GM18507 (cell line): ENCODE measurements at regions not wholly inside any gene's neighbourhood (a gene's known extent, or its start where the extent isn't known, plus 50 kb on each side); places are given as distances from the start of the nearest gene placed in this dataset.

ENCODE experiments used
- DNase-seq: peaks from one replicate; pipeline ENCODE4 v3.0.0; 2011; ENCODE audit warnings: low read depth; ENCODE audit not compliant: insufficient read length; ENCODE audit errors: extremely low spot score
- FAIRE-seq: peaks from 2 replicates; lab custom pipeline; 2011; peaks lifted over from hg19 to GRCh38; lab: Jason Lieb, UNC

- DNase-seq (no peak), FAIRE-seq (no peak)
Measured at GRCh38 chr1:37125295-37125694, 91.0 kb upstream of the GRIK3 start.

GRCh38 chr1:37127254-37127748 is 93.0 kb upstream of the GRIK3 start:
- DNase-seq (no peak), FAIRE-seq (no peak)

GRCh38 chr1:37128091-37128490 is 93.8 kb upstream of the GRIK3 start:
- no peak for DNase-seq
- no peak for FAIRE-seq

GRCh38 chr1:37130221-37130948 is 96.1 kb upstream of the GRIK3 start:
- FAIRE-seq (no peak), DNase-seq (no peak)

GRCh38 chr1:37131281-37131680 is 97.0 kb upstream of the GRIK3 start:
- DNase-seq, result no peak
- FAIRE-seq, result no peak

GRCh38 chr1:37133276-37134145 is 99.2 kb upstream of the GRIK3 start:
- FAIRE-seq, result no peak
- no peak for DNase-seq

GRCh38 chr1:37134599-37134998 is 100.3 kb upstream of the GRIK3 start:
- DNase-seq, result no peak
- no peak for FAIRE-seq

GRCh38 chr1:37135032-37135431 is 100.7 kb upstream of the GRIK3 start:
- FAIRE-seq, result no peak
- no peak for DNase-seq

GRCh38 chr1:37137014-37137413 is 102.7 kb upstream of the GRIK3 start:
- no peak for FAIRE-seq

GRCh38 chr1:37137601-37138000 is 103.3 kb upstream of the GRIK3 start:
- DNase-seq, result no peak
- no peak for FAIRE-seq

More at GRCh38 chr1:37137014-37137413, 102.7 kb upstream of the GRIK3 start:
- no peak for DNase-seq

GRCh38 chr1:37143800-37144199 is 109.5 kb upstream of the GRIK3 start:
- no peak for FAIRE-seq
- DNase-seq, result no peak

- DNase-seq (no peak), FAIRE-seq (no peak)
Measured at GRCh38 chr1:37146071-37146470, 111.8 kb upstream of the GRIK3 start.

- DNase-seq, result no peak
- no peak for FAIRE-seq
Measured at GRCh38 chr1:37147392-37147831, 113.1 kb upstream of the GRIK3 start.

GRCh38 chr1:37147906-37148305 is 113.6 kb upstream of the GRIK3 start:
- no peak for FAIRE-seq
- no peak for DNase-seq

GRCh38 chr1:37148663-37149062 is 114.3 kb upstream of the GRIK3 start:
- FAIRE-seq (no peak), DNase-seq (no peak)

- FAIRE-seq, result no peak
Measured at GRCh38 chr1:37149296-37149695, 115.0 kb upstream of the GRIK3 start.

GRCh38 chr1:37150986-37151385 is 116.7 kb upstream of the GRIK3 start:
- DNase-seq, result no peak
- FAIRE-seq, result no peak

More at GRCh38 chr1:37149296-37149695, 115.0 kb upstream of the GRIK3 start:
- no peak for DNase-seq

- DNase-seq, result no peak
- no peak for FAIRE-seq
Measured at GRCh38 chr1:37151789-37152188, 117.5 kb upstream of the GRIK3 start.

GRCh38 chr1:37152491-37152890 is 118.2 kb upstream of the GRIK3 start:
- DNase-seq (no peak), FAIRE-seq (no peak)
